ENCODE measurements at regions not wholly inside any gene's neighbourhood (a gene's known extent, or its start where the extent isn't known, plus 50 kb on each side); places are given as distances from the start of the nearest gene placed in this dataset.

- H2AFZ ChIP-seq (ENCODE audit: low read depth, low read length, severe bottlenecking): no peak overlapping the region
- no peaks in the 10 kb centered on the region for H3K36me3 ChIP-seq (ENCODE audit: low read length)
Measured at GRCh38 chr5:71953866-71954265, 153.4 kb upstream of the MAP1B start.

GRCh38 chr5:71954329-71954728 lies 152.9 kb upstream of the MAP1B start:
- H3K9me3 ChIP-seq (ENCODE audit: insufficient read depth, low read length): no peaks in the 10 kb centered on the region
- no peaks in the 10 kb centered on the region for H3K36me3 ChIP-seq (ENCODE audit: low read length)
- H3K4me2 ChIP-seq (ENCODE audit: low read depth, low read length, poor library complexity, severe bottlenecking): no peak overlapping the region
- no peak overlapping the region for H3K4me3 ChIP-seq (ENCODE audit: insufficient read depth, low read length, poor library complexity, severe bottlenecking)
- H2AFZ ChIP-seq (ENCODE audit: low read depth, low read length, severe bottlenecking): no peak overlapping the region
- TF ChIP-seq CTCF (IDR thresholded peaks at IDR 0.05; ENCODE audit: insufficient read depth, low read length, poor library complexity, severe bottlenecking): no peak
- no peak for TF ChIP-seq EZH2phosphoT487 (conservative IDR thresholded peaks at IDR 0.05; ENCODE audit: low read length)
- no peak overlapping the region for H3K9ac ChIP-seq (ENCODE audit: low read length)
- H3F3A ChIP-seq (ENCODE audit: insufficient read depth): no peaks in the 10 kb centered on the region
- no peaks in the 10 kb centered on the region for H3K27me3 ChIP-seq (ENCODE audit: low read length)
- H3K79me2 ChIP-seq (ENCODE audit: insufficient read depth, low read length): no peaks in the 10 kb centered on the region
- no peak overlapping the region for H3K27ac ChIP-seq (ENCODE audit: low read depth, low read length)
- no peaks in the 10 kb centered on the region for H4K20me1 ChIP-seq (ENCODE audit: low read depth, low read length)
- H3K9me2 ChIP-seq (replicated peaks; ENCODE audit: insufficient read depth, low read length): no peaks in the 10 kb centered on the region

More at GRCh38 chr5:71953866-71954265, 153.4 kb upstream of the MAP1B start:
- H3K4me2 ChIP-seq (ENCODE audit: low read depth, low read length, poor library complexity, severe bottlenecking): no peak overlapping the region
- no peaks in the 10 kb centered on the region for H4K20me1 ChIP-seq (ENCODE audit: low read depth, low read length)
- no peak overlapping the region for H3K4me3 ChIP-seq (ENCODE audit: insufficient read depth, low read length, poor library complexity, severe bottlenecking)
- H3F3A ChIP-seq (ENCODE audit: insufficient read depth): no peaks in the 10 kb centered on the region
- no peak overlapping the region for H3K9ac ChIP-seq (ENCODE audit: low read length)
- no peaks in the 10 kb centered on the region for H3K79me2 ChIP-seq (ENCODE audit: insufficient read depth, low read length)
- no peaks in the 10 kb centered on the region for H3K27me3 ChIP-seq (ENCODE audit: low read length)
- H3K9me2 ChIP-seq (replicated peaks; ENCODE audit: insufficient read depth, low read length): no peaks in the 10 kb centered on the region
- no peak overlapping the region for H3K27ac ChIP-seq (ENCODE audit: low read depth, low read length)
- TF ChIP-seq EZH2phosphoT487 (conservative IDR thresholded peaks at IDR 0.05; ENCODE audit: low read length): no peak
- TF ChIP-seq CTCF (IDR thresholded peaks at IDR 0.05; ENCODE audit: insufficient read depth, low read length, poor library complexity, severe bottlenecking): no peak
- no peaks in the 10 kb centered on the region for H3K9me3 ChIP-seq (ENCODE audit: insufficient read depth, low read length)

GRCh38 chr5:71955723-71956122 lies 151.6 kb upstream of the MAP1B start:
- H3K4me3 ChIP-seq (ENCODE audit: insufficient read depth, low read length, poor library complexity, severe bottlenecking): no peak overlapping the region
- no peak overlapping the region for H2AFZ ChIP-seq (ENCODE audit: low read depth, low read length, severe bottlenecking)
- H3K27me3 ChIP-seq (ENCODE audit: low read length): no peaks in the 10 kb centered on the region
- H4K20me1 ChIP-seq (ENCODE audit: low read depth, low read length): no peaks in the 10 kb centered on the region
- no peaks in the 10 kb centered on the region for H3K79me2 ChIP-seq (ENCODE audit: insufficient read depth, low read length)
- H3F3A ChIP-seq (ENCODE audit: insufficient read depth): no peaks in the 10 kb centered on the region
- no peak for TF ChIP-seq CTCF (IDR thresholded peaks at IDR 0.05; ENCODE audit: insufficient read depth, low read length, poor library complexity, severe bottlenecking)
- no peak for TF ChIP-seq EZH2phosphoT487 (conservative IDR thresholded peaks at IDR 0.05; ENCODE audit: low read length)
- no peak overlapping the region for H3K4me2 ChIP-seq (ENCODE audit: low read depth, low read length, poor library complexity, severe bottlenecking)
- no peak overlapping the region for H3K9ac ChIP-seq (ENCODE audit: low read length)
- H3K36me3 ChIP-seq (ENCODE audit: low read length): no peaks in the 10 kb centered on the region
- no peaks in the 10 kb centered on the region for H3K9me3 ChIP-seq (ENCODE audit: insufficient read depth, low read length)
- H3K27ac ChIP-seq (ENCODE audit: low read depth, low read length): no peak overlapping the region
- H3K9me2 ChIP-seq (replicated peaks; ENCODE audit: insufficient read depth, low read length): no peaks in the 10 kb centered on the region

Data from SU-DHL-6 (cell line).